Activated CD8-positive, alpha-beta T cell treated with anti-CD3 and anti-CD28 coated beads for 36 hours (primary cell): ENCODE measurements at regions not wholly inside any gene's neighbourhood (a gene's known extent, or its start where the extent isn't known, plus 50 kb on each side); places are given as distances from the start of the nearest gene placed in this dataset.

Experiments used
- ATAC-seq: fragments of 200-7000 bp; cut with Tn5 transposase; one replicate; pipeline ENCODE4 v1.10.0; 2021; ENCODE audit warnings: mild to moderate bottlenecking, moderate library complexity
- CTCF ChIA-PET: fragments of 350-600 bp; sonication (Branson Sonifier 250); formaldehyde crosslinking; loops from one replicate; lab custom pipeline; 2021; ENCODE audit warnings: antibody characterized with exemption; lab: Charles Lee
- POLR2A ChIA-PET: fragments of 350-600 bp; sonication (Branson Sonifier 250); formaldehyde crosslinking; loops from one replicate; lab custom pipeline; 2021; ENCODE audit warnings: antibody characterized with exemption; lab: Charles Lee
- DNase-seq: peaks from one replicate; pipeline ENCODE4 v3.0.0-alpha.2; 2020
- H3K27ac Mint-ChIP-seq: one replicate; pipeline ENCODE4 v1.8.0; 2021; ENCODE audit warnings: mild to moderate bottlenecking, mixed read lengths
- H3K27me3 Mint-ChIP-seq: one replicate; pipeline ENCODE4 v1.8.0; 2021; ENCODE audit warnings: mixed read lengths
- H3K36me3 Mint-ChIP-seq: one replicate; pipeline ENCODE4 v1.8.0; 2021; ENCODE audit warnings: low read depth, mixed read lengths
- H3K4me1 Mint-ChIP-seq: one replicate; pipeline ENCODE4 v1.8.0; 2021; ENCODE audit warnings: low read depth, mixed read lengths
- H3K4me3 Mint-ChIP-seq: one replicate; pipeline ENCODE4 v1.8.0; 2021; ENCODE audit warnings: mild to moderate bottlenecking, moderate library complexity, mixed read lengths
- H3K9me3 Mint-ChIP-seq: one replicate; pipeline ENCODE4 v1.8.0; 2021; ENCODE audit warnings: mixed read lengths
- intact Hi-C: fragments of 100-400 bp; cut with micrococcal nuclease; formaldehyde crosslinking; loops from one replicate; pipeline ENCODE4 v1.10.0; 2022
- TF ChIP-seq, protein P1 (sequence below): fragments of 200-600 bp; IDR thresholded peaks from one replicate; pipeline ENCODE4 v1.8.0; 2022; ENCODE audit warnings: antibody characterized with exemption, mild to moderate bottlenecking

DNA sequence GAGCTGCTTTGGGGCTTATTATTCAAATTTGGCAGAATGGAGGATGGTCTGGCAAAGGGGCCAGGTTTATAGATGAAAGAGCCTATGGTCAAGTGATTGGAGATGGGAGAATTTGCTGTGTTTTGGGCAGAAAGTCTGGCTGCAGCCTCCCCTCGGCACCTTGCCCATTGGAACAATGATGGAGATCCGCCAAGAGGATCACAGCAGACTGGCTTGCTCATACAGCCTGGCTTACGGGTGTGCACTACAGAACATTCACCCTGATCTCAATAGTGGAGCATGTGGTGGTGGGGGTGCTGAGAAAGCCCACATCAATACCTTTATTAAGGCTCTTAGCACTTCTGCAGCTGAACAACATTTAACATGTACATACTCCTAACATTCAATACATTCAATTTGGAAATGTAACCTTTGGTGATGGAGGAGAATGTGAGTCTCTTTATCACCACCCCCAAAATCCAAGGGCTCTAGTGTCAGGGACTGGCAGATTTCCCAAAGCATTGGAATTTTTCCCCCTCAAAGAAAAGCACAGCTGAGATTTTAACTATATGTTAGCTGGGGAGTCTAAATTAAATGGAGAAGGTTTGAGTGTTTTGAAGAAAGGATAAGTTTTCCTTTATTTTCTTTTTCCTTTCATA is 118.4 kb upstream of the TMC3 start:
- ATAC-seq (no peak), DNase-seq (no peak)
- ChIA-PET POLR2A (no interaction called here), CTCF (interaction anchor here (1.1 kb wide), 1 partner anchor 12 kb away, joined by 3 read pairs; no protein-coding TSS in a partner anchor)
- H3K36me3 Mint-ChIP-seq = no peaks in the 10 kb centered on the region
- H3K27me3 Mint-ChIP-seq = no peaks in the 10 kb centered on the region
- intact Hi-C loops = no loop called here
- H3K27ac Mint-ChIP-seq = no peak overlapping the region
- TF ChIP-seq, protein P1, sequence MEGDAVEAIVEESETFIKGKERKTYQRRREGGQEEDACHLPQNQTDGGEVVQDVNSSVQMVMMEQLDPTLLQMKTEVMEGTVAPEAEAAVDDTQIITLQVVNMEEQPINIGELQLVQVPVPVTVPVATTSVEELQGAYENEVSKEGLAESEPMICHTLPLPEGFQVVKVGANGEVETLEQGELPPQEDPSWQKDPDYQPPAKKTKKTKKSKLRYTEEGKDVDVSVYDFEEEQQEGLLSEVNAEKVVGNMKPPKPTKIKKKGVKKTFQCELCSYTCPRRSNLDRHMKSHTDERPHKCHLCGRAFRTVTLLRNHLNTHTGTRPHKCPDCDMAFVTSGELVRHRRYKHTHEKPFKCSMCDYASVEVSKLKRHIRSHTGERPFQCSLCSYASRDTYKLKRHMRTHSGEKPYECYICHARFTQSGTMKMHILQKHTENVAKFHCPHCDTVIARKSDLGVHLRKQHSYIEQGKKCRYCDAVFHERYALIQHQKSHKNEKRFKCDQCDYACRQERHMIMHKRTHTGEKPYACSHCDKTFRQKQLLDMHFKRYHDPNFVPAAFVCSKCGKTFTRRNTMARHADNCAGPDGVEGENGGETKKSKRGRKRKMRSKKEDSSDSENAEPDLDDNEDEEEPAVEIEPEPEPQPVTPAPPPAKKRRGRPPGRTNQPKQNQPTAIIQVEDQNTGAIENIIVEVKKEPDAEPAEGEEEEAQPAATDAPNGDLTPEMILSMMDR = no peak
- no peaks in the 10 kb centered on the region for H3K4me1 Mint-ChIP-seq
- peaks cover 5% of the 10 kb centered on the region for H3K9me3 Mint-ChIP-seq
- H3K4me3 Mint-ChIP-seq = no peak overlapping the region

DNA sequence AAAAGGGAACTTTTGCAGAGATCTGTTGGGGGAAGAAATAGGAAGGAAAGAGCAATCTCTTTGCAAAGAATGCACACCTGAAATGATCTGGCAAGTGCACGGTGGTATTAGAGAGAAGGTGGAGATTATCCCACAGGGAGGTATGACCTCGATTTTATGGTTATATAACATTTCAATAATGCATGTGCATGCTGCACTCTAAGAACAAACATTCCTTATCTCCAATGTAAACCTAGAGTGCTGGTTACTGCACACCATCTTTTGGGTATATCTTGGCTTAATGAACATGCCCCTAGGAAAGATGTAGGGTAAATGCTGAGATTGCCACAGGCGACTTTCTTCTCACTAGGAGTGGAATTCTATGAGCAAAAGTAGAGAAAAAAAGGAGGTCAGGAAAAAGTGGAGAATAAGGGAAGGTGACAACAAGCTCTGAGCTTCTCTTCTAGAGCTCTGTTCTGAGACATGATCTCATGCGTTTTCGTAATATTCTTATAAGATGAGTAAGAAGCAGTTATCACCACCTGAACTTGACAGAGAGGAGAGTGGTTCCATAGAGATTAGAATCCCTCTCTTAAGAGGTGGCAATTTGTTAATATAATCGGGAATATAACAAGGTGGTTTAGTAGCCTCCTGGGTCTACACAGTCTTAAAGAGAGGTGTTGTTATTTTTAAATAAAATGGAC is 117.5 kb upstream of the TMC3 start:
- ATAC-seq (no peak), DNase-seq (no peak)
- no peaks in the 10 kb centered on the region for H3K27me3 Mint-ChIP-seq
- H3K36me3 Mint-ChIP-seq = no peaks in the 10 kb centered on the region
- H3K4me3 Mint-ChIP-seq = no peak overlapping the region
- no peaks in the 10 kb centered on the region for H3K4me1 Mint-ChIP-seq
- H3K9me3 Mint-ChIP-seq = peaks cover 5% of the 10 kb centered on the region
- ChIA-PET POLR2A (no interaction called here), CTCF (interaction anchor here (1.1 to 1.9 kb wide), 2 partner anchors 11 kb away, joined by 3 to 5 read pairs; no protein-coding TSS in a partner anchor)
- intact Hi-C loops = no loop called here
- no peak overlapping the region for H3K27ac Mint-ChIP-seq
- TF ChIP-seq, protein P1 = no peak

DNA sequence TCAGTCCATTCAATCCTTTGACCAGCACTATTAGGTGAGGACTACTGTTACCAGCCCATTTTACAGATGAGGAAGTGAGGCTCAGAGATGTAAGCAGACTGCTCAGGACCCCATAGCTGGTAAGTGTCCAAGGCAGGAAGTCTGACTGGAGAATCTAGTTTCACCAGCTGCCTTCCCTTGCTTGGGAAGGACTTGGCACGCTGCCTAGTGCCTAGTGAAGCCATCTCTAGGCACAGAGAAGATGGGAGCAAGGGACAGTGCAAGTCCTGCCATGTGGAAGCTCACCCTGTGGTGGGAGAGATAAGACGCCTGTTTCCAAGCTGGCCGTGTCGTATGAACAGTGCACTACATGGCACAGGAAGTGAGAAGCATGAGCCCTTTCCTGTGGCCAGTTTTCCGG is 111.8 kb upstream of the TMC3 start:
- no peak for DNase-seq
- Mint-ChIP-seq H3K4me1 (no peaks in the 10 kb centered on the region), H3K4me3 (no peak overlapping the region), H3K27ac (no peak overlapping the region), H3K36me3 (no peaks in the 10 kb centered on the region), H3K27me3 (no peaks in the 10 kb centered on the region), H3K9me3 (peaks cover 5% of the 10 kb centered on the region)
- intact Hi-C loops = loop anchor here (10.0 kb wide), 1 partner anchor 449 kb away; no protein-coding TSS in a partner anchor
- ATAC-seq = no peak
- ChIA-PET CTCF (no interaction called here), POLR2A (no interaction called here)
- TF ChIP-seq, protein P1 = no peak

DNA sequence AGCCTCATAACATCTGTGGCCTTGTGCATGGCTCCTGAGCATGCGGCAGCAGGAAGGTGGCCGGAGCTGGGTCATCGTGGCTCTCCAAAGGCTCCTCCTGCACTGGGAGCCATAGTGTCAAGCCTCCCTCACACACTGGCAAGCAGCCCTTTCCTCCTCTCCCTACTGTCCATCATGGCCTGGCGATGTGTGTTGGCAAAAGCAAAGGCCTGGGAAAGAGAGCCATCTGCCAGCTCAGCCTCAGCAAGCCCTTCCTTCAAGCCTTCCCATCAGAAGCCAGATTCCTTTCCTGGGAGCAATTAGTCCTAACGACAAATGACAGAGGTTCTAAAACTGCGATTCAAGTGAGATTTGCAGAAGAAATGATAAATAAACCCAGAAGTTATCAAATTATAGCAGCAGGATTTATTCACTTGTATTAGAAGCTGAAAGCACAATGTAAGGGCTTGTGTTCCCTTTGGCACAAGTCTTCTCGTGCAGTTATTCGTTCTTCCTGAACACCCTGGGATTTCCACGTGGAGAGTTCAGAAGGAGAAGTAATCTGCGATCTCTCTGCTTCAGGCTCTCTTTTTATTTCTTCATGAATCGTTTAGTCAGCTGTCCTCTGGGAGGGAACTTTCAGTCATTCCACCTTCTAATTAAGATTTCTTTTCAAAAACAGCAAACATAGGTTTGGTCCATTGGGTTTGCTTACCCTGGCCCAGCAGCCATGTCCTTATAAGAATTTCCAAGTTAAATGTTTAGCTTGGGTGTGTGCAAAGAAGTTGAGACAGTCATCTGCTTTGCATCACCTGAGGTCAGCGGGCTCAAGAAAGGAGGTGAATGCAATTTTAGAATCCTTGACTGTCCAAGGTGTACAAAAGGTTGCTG is 110.3 kb upstream of the TMC3 start:
- POLR2A ChIA-PET = no interaction called here
- Mint-ChIP-seq H3K4me1 (no peaks in the 10 kb centered on the region), H3K27me3 (no peaks in the 10 kb centered on the region), H3K4me3 (no peak overlapping the region), H3K27ac (no peak overlapping the region), H3K36me3 (no peaks in the 10 kb centered on the region), H3K9me3 (peaks cover 2% of the 10 kb centered on the region)
- TF ChIP-seq, protein P1 = no peak
- CTCF ChIA-PET = interaction anchor here (1.1 kb wide), 1 partner anchor 218 kb away, joined by 3 read pairs; no protein-coding TSS in a partner anchor
- DNase-seq (no peak), ATAC-seq (no peak)
- intact Hi-C loops = loop anchor here (10.0 kb wide), 1 partner anchor 450 kb away; no protein-coding TSS in a partner anchor
